H1 (cell line): ENCODE measurements at regions not wholly inside any gene's neighbourhood (a gene's known extent, or its start where the extent isn't known, plus 50 kb on each side); places are given as distances from the start of the nearest gene placed in this dataset.

Experiments used
- ASH2L ChIP-seq: fragments of 200-600, 300-600 bp; sonication (generic); IDR thresholded peaks from one replicate; pipeline ENCODE4 v1.7.1; 2017; ENCODE audit warnings: low read length
- HDAC6 ChIP-seq: IDR thresholded peaks from one replicate; pipeline ENCODE4 v1.7.1; 2012; ENCODE audit warnings: low read depth, mild to moderate bottlenecking, inconsistent platforms, low read length, moderate library complexity
- KDM5A ChIP-seq: fragments of 200-600 bp; IDR thresholded peaks from 2 replicates; pipeline ENCODE4 v1.7.1; 2012; ENCODE audit warnings: mild to moderate bottlenecking, low read length, inconsistent platforms, mixed read lengths
- TF ChIP-seq, protein P1 (sequence below): fragments of 300-600 bp; sonication (generic); IDR thresholded peaks from 2 replicates; pipeline ENCODE4 v1.7.1; 2012; ENCODE audit warnings: low read length, moderate library complexity, mild to moderate bottlenecking, inconsistent platforms; ENCODE audit not compliant: insufficient replicate concordance

- TF ChIP-seq, protein P1, sequence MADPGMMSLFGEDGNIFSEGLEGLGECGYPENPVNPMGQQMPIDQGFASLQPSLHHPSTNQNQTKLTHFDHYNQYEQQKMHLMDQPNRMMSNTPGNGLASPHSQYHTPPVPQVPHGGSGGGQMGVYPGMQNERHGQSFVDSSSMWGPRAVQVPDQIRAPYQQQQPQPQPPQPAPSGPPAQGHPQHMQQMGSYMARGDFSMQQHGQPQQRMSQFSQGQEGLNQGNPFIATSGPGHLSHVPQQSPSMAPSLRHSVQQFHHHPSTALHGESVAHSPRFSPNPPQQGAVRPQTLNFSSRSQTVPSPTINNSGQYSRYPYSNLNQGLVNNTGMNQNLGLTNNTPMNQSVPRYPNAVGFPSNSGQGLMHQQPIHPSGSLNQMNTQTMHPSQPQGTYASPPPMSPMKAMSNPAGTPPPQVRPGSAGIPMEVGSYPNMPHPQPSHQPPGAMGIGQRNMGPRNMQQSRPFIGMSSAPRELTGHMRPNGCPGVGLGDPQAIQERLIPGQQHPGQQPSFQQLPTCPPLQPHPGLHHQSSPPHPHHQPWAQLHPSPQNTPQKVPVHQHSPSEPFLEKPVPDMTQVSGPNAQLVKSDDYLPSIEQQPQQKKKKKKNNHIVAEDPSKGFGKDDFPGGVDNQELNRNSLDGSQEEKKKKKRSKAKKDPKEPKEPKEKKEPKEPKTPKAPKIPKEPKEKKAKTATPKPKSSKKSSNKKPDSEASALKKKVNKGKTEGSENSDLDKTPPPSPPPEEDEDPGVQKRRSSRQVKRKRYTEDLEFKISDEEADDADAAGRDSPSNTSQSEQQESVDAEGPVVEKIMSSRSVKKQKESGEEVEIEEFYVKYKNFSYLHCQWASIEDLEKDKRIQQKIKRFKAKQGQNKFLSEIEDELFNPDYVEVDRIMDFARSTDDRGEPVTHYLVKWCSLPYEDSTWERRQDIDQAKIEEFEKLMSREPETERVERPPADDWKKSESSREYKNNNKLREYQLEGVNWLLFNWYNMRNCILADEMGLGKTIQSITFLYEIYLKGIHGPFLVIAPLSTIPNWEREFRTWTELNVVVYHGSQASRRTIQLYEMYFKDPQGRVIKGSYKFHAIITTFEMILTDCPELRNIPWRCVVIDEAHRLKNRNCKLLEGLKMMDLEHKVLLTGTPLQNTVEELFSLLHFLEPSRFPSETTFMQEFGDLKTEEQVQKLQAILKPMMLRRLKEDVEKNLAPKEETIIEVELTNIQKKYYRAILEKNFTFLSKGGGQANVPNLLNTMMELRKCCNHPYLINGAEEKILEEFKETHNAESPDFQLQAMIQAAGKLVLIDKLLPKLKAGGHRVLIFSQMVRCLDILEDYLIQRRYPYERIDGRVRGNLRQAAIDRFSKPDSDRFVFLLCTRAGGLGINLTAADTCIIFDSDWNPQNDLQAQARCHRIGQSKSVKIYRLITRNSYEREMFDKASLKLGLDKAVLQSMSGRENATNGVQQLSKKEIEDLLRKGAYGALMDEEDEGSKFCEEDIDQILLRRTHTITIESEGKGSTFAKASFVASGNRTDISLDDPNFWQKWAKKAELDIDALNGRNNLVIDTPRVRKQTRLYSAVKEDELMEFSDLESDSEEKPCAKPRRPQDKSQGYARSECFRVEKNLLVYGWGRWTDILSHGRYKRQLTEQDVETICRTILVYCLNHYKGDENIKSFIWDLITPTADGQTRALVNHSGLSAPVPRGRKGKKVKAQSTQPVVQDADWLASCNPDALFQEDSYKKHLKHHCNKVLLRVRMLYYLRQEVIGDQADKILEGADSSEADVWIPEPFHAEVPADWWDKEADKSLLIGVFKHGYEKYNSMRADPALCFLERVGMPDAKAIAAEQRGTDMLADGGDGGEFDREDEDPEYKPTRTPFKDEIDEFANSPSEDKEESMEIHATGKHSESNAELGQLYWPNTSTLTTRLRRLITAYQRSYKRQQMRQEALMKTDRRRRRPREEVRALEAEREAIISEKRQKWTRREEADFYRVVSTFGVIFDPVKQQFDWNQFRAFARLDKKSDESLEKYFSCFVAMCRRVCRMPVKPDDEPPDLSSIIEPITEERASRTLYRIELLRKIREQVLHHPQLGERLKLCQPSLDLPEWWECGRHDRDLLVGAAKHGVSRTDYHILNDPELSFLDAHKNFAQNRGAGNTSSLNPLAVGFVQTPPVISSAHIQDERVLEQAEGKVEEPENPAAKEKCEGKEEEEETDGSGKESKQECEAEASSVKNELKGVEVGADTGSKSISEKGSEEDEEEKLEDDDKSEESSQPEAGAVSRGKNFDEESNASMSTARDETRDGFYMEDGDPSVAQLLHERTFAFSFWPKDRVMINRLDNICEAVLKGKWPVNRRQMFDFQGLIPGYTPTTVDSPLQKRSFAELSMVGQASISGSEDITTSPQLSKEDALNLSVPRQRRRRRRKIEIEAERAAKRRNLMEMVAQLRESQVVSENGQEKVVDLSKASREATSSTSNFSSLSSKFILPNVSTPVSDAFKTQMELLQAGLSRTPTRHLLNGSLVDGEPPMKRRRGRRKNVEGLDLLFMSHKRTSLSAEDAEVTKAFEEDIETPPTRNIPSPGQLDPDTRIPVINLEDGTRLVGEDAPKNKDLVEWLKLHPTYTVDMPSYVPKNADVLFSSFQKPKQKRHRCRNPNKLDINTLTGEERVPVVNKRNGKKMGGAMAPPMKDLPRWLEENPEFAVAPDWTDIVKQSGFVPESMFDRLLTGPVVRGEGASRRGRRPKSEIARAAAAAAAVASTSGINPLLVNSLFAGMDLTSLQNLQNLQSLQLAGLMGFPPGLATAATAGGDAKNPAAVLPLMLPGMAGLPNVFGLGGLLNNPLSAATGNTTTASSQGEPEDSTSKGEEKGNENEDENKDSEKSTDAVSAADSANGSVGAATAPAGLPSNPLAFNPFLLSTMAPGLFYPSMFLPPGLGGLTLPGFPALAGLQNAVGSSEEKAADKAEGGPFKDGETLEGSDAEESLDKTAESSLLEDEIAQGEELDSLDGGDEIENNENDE: no peak
- TF ChIP-seq HDAC6 (no peak), KDM5A (no peak), ASH2L (no peak)
Observed at GRCh38 chr10:118106426-118106825, 59.7 kb upstream of the RAB11FIP2 start (continued).
